ENCODE measurements at regions not wholly inside any gene's neighbourhood (a gene's known extent, or its start where the extent isn't known, plus 50 kb on each side); places are given as distances from the start of the nearest gene placed in this dataset.

DNA sequence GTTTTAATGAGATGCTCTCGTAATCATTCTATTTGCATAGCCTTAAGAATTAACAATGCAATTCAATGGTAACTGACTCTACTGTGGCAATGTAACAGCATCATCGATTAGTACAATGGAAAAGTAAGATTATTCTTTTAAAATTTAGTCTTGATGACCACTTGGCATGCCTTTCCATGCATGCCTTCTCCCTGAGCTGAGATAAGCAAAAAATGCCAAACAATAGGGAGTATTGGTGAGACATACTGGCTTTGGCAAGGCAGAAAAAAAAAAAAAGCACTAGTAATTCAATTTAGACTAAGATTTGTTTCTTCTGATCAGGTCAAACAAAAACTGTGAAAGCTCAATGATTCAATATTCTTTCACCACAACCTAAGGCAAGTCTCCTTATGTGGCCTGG is 110.8 kb upstream of the TRIB2 start:
- Histone ChIP-seq H3K27ac (no peak overlapping the region), H3K36me3 (no peaks in the 10 kb centered on the region), H3K4me3 (no peak overlapping the region), H3K9me3 (no peaks in the 10 kb centered on the region), H3K4me1 (peaks cover 3% of the 10 kb centered on the region), H3K27me3 (no peaks in the 10 kb centered on the region)
- DNase-seq (ENCODE audit: low spot score in 2 of 2), result no peak
- no peak for TF ChIP-seq POLR2A (IDR thresholded peaks at IDR 0.05)
- no peak for TF ChIP-seq EP300 (IDR thresholded peaks at IDR 0.05)
- no peak for TF ChIP-seq POLR2AphosphoS5 (IDR thresholded peaks at IDR 0.05)
- TF ChIP-seq, protein P1, sequence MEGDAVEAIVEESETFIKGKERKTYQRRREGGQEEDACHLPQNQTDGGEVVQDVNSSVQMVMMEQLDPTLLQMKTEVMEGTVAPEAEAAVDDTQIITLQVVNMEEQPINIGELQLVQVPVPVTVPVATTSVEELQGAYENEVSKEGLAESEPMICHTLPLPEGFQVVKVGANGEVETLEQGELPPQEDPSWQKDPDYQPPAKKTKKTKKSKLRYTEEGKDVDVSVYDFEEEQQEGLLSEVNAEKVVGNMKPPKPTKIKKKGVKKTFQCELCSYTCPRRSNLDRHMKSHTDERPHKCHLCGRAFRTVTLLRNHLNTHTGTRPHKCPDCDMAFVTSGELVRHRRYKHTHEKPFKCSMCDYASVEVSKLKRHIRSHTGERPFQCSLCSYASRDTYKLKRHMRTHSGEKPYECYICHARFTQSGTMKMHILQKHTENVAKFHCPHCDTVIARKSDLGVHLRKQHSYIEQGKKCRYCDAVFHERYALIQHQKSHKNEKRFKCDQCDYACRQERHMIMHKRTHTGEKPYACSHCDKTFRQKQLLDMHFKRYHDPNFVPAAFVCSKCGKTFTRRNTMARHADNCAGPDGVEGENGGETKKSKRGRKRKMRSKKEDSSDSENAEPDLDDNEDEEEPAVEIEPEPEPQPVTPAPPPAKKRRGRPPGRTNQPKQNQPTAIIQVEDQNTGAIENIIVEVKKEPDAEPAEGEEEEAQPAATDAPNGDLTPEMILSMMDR (IDR thresholded peaks at IDR 0.05), result no peak
- WGBS, result 82% methylated on average over 2 of the region's 2 CpGs

DNA sequence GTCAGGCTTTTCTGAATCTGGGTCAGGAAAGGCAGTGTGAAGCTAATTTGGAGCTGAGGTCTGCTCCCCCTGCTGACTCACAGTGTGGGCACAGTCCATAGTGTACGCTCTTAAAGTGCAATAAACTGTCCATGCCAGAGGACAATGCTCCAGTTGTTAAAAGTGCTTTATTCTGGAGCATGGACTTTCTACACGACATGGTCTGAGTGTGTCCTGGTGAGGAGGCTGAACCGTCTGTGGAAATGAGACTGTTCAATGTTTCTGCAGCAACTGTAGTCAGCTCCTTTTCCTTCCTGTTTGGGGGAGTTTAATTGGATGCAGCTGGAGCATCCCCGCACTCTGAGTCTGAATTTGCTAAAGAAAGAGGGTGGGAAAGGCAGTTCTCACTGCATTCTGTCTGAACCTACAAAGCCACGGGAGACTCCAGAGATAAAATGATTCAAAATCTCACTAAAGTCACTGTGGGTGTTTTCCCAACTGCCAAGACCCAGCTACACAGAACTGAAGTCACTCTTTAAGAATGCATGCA is 110.2 kb upstream of the TRIB2 start:
- Histone ChIP-seq H3K4me3 (no peak overlapping the region), H3K36me3 (no peaks in the 10 kb centered on the region), H3K4me1 (peaks cover 3% of the 10 kb centered on the region), H3K27me3 (no peaks in the 10 kb centered on the region), H3K27ac (no peak overlapping the region), H3K9me3 (no peaks in the 10 kb centered on the region)
- DNase-seq (ENCODE audit: low spot score in 2 of 2), result no peak
- TF ChIP-seq EP300 (IDR thresholded peaks at IDR 0.05) (no peak), POLR2AphosphoS5 (IDR thresholded peaks at IDR 0.05) (no peak), POLR2A (IDR thresholded peaks at IDR 0.05) (no peak)
- TF ChIP-seq, protein P1 (IDR thresholded peaks at IDR 0.05), result no peak
- WGBS, result 65% methylated on average over 5 of the region's 5 CpGs

GRCh38 chr2:12607971-12608370 is 108.8 kb upstream of the TRIB2 start:
- 96% methylated on average over 3 of the region's 3 CpGs for WGBS
- Histone ChIP-seq H3K27me3 (no peaks in the 10 kb centered on the region), H3K9me3 (no peaks in the 10 kb centered on the region), H3K27ac (no peak overlapping the region), H3K4me1 (peaks cover 3% of the 10 kb centered on the region), H3K4me3 (no peak overlapping the region), H3K36me3 (no peaks in the 10 kb centered on the region)
- no peak for DNase-seq (ENCODE audit: low spot score in 2 of 2)
- TF ChIP-seq EP300 (IDR thresholded peaks at IDR 0.05), result no peak
- TF ChIP-seq POLR2A (IDR thresholded peaks at IDR 0.05), result no peak
- TF ChIP-seq POLR2AphosphoS5 (IDR thresholded peaks at IDR 0.05), result no peak
- TF ChIP-seq, protein P1 (IDR thresholded peaks at IDR 0.05), result no peak

GRCh38 chr2:12610314-12610713 is 106.4 kb upstream of the TRIB2 start:
- TF ChIP-seq POLR2A (IDR thresholded peaks at IDR 0.05) (no peak), EP300 (IDR thresholded peaks at IDR 0.05) (no peak), POLR2AphosphoS5 (IDR thresholded peaks at IDR 0.05) (no peak)
- TF ChIP-seq, protein P1 (IDR thresholded peaks at IDR 0.05), result no peak
- Histone ChIP-seq H3K36me3 (no peaks in the 10 kb centered on the region), H3K27me3 (no peaks in the 10 kb centered on the region), H3K9me3 (no peaks in the 10 kb centered on the region), H3K4me3 (no peak overlapping the region), H3K4me1 (peaks cover 3% of the 10 kb centered on the region), H3K27ac (no peak overlapping the region)
- no peak for DNase-seq (ENCODE audit: low spot score in 2 of 2)

DNA sequence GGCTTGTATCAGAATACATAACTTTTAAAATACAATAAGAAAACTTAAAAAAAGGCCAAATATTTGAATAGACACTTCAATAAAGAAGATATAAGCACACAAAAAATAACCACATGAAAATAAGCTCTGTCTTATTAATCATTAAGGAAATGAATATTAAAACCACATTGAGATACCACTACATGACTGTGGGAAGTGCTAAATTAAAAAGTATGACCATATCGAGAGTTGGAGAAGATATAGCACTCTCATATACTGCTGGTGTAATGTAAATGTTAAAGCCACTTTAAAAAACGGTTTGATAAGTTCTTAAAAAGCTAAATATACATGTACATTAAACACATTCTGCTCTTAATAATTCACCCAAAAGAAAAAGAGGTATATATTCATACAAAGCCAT is 104.6 kb upstream of the TRIB2 start:
- DNase-seq (ENCODE audit: low spot score in 2 of 2), result no peak
- no peak overlapping the region for H3K4me3 ChIP-seq
- H3K27me3 ChIP-seq, result no peaks in the 10 kb centered on the region
- H3K36me3 ChIP-seq, result no peaks in the 10 kb centered on the region
- no peaks in the 10 kb centered on the region for H3K9me3 ChIP-seq
- no peak for TF ChIP-seq POLR2A (IDR thresholded peaks at IDR 0.05)
- no peak for TF ChIP-seq POLR2AphosphoS5 (IDR thresholded peaks at IDR 0.05)
- no peak for TF ChIP-seq EP300 (IDR thresholded peaks at IDR 0.05)
- TF ChIP-seq, protein P1 (IDR thresholded peaks at IDR 0.05), result no peak
- H3K4me1 ChIP-seq, result no peaks in the 10 kb centered on the region
- 76% methylated on average over 2 of the region's 2 CpGs for WGBS
- no peak overlapping the region for H3K27ac ChIP-seq

Data from suprapubic skin (tissue), 4 donors.